Thoracic aorta (tissue), 2 donors: ENCODE measurements at regions not wholly inside any gene's neighbourhood (a gene's known extent, or its start where the extent isn't known, plus 50 kb on each side); places are given as distances from the start of the nearest gene placed in this dataset.

Experiments used
- ATAC-seq: fragments of 150-250 bp; one replicate; pipeline ENCODE4 v1.8.0; 2017; ENCODE audit warnings: low read depth; ENCODE audit not compliant: insufficient number of reproducible peaks, low FRiP score
- DNase-seq: peaks from one replicate; pipeline ENCODE4 v3.0.0-alpha.2; 2020; ENCODE audit warnings: low spot score
- H3K27ac ChIP-seq, 2 donors: fragments of 200-600 bp; sonication (generic); 1 replicate in 1 of 2; 2 replicates in 1 of 2; pipeline ENCODE4 v1.5.1; 2016; ENCODE audit warnings: mild to moderate bottlenecking in 2 of 2, moderate library complexity in 2 of 2
- H3K27me3 ChIP-seq: fragments of 200-600 bp; sonication (generic); replicated peaks from 2 replicates; pipeline ENCODE4 v1.6.0; 2016; ENCODE audit warnings: mild to moderate bottlenecking; ENCODE audit not compliant: insufficient read depth
- H3K36me3 ChIP-seq: fragments of 200-600 bp; sonication (generic); one replicate; pipeline ENCODE4 v1.5.1; 2016
- H3K4me1 ChIP-seq, 2 donors: fragments of 200-600 bp; sonication (generic); 1 replicate in 1 of 2; 2 replicates in 1 of 2; pipeline versions ENCODE4 v1.5.1 to v1.6.0; 2016; ENCODE audit warnings: low read depth in 2 of 2, mild to moderate bottlenecking in 1 of 2; ENCODE audit not compliant: control insufficient read depth in 1 of 2
- H3K4me3 ChIP-seq: fragments of 200-600 bp; sonication (generic); 2 replicates; pipeline ENCODE4 v1.5.1; 2016; ENCODE audit warnings: mild to moderate bottlenecking
- H3K9me3 ChIP-seq: fragments of 200-600 bp; sonication (generic); 2 replicates; pipeline ENCODE4 v1.5.1; 2016
- TF ChIP-seq, protein P1 (sequence below): fragments of 200-600 bp; sonication (generic); IDR thresholded peaks from one replicate; pipeline ENCODE4 v1.5.1; 2019; ENCODE audit warnings: antibody characterized with exemption

DNA sequence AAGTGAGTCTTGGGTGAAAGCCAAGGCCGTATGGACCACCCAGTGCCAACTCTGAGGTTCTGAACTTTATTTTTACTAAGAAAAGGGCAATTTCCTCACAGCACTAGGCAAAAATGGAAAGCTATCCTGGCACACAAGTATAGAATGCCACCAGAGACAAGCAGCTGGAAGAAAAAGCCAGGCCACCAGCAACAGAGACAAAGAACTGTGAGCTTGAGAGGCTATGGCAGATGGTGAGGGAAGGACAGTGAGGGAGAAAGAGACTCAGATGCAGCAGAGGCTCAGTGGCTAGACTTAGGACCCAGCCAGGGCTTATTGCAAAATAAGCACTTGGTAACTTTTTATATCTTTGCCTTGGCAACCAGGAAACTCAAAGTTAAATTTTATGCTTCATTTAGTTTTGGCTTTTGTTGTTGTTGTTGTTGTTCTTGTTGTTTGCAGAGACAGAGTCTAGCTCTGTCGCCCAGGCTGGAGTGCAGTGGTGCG lies 78.0 kb upstream of the BZW1 start:
- H3K36me3 ChIP-seq, result no peaks in the 10 kb centered on the region
- TF ChIP-seq, protein P1, sequence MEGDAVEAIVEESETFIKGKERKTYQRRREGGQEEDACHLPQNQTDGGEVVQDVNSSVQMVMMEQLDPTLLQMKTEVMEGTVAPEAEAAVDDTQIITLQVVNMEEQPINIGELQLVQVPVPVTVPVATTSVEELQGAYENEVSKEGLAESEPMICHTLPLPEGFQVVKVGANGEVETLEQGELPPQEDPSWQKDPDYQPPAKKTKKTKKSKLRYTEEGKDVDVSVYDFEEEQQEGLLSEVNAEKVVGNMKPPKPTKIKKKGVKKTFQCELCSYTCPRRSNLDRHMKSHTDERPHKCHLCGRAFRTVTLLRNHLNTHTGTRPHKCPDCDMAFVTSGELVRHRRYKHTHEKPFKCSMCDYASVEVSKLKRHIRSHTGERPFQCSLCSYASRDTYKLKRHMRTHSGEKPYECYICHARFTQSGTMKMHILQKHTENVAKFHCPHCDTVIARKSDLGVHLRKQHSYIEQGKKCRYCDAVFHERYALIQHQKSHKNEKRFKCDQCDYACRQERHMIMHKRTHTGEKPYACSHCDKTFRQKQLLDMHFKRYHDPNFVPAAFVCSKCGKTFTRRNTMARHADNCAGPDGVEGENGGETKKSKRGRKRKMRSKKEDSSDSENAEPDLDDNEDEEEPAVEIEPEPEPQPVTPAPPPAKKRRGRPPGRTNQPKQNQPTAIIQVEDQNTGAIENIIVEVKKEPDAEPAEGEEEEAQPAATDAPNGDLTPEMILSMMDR, result no peak
- H3K4me3 ChIP-seq, result no peak overlapping the region
- ATAC-seq (no peak), DNase-seq (no peak)
- H3K27ac ChIP-seq, result no peak overlapping the region
- no peaks in the 10 kb centered on the region for H3K9me3 ChIP-seq
- no peaks in the 10 kb centered on the region for H3K27me3 ChIP-seq
- peaks cover 0 to 14% of the 10 kb centered on the region in 2 donors for H3K4me1 ChIP-seq

DNA sequence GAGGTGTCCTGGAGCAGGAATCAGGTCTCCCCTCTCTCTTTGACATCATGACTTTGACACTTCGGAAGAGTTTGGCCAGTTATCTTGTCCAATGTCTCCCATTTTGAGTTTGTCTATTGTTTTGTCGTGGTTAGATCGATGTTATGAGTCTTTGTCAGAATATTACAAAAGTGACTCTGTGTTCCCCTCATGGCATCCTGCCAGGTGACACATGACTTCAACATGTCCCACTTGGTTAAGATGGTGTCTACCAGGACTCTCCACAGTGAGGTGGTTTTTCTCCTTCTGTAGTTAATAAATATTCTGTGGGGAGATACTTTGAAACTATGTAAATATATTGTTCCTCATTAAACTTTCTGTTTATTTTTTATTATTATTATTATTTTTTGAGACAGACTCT lies 76.6 kb upstream of the BZW1 start:
- Histone ChIP-seq H3K4me1 (peaks cover 0 to 15% of the 10 kb centered on the region in 2 donors), H3K36me3 (no peaks in the 10 kb centered on the region), H3K9me3 (no peaks in the 10 kb centered on the region), H3K27me3 (no peaks in the 10 kb centered on the region), H3K4me3 (no peak overlapping the region), H3K27ac (no peak overlapping the region)
- no peak for ATAC-seq
- DNase-seq, result no peak
- TF ChIP-seq, protein P1, result no peak

DNA sequence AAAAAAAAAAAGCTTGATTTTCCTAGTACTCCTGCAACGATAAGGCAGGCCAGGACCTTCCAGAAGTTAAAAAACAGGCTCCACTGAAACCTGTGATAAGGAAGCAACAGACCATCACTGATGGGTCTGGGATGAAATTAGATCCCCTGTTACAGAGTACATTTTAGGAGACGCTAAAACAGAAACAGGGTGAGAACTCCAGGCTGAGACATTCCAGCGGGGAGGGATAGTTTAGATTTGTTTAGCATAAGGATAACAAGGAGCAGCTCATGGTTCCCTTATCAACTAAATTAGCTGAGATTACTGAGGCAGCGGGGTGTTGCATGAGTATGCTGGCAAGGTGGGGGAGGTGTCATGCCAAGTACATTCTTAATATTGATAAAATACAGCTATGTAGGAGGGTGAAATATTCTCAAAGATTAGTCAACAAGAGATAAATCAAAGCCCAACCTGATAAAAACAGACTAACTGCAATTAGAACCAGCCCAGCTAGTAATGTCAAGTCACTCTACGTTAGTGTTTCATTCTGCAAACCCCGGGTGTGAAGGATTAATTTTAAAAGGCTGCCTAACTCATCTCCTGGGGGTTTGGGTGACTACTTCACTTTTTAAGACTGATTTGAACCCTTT lies 75.0 kb upstream of the BZW1 start:
- DNase-seq, result no peak
- Histone ChIP-seq H3K4me3 (no peak overlapping the region), H3K4me1 (peaks cover 11 to 32% of the 10 kb centered on the region in 2 donors), H3K27ac (no peak overlapping the region), H3K36me3 (no peaks in the 10 kb centered on the region), H3K9me3 (no peaks in the 10 kb centered on the region), H3K27me3 (no peaks in the 10 kb centered on the region)
- TF ChIP-seq, protein P1, result no peak
- ATAC-seq, result no peak

DNA sequence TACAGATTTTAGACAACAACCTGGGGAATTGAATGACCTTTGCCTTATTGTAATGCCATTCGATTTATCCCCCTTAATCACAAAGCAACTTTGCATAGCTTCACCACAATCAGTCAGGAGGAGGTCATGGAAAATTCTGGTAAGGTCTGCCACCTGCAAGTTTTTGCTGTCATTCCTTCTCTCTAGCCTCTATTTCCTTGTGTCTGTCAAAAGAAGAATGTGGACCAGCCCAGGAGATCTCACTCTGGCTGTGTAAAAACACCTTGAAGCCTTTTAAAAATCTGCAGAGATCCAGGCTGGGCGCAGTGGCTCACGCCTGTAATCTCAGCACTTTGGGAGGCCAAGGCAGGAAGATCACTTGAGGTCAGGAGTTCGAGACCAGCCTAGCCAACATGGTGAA lies 74.1 kb upstream of the BZW1 start:
- ATAC-seq, result no peak
- Histone ChIP-seq H3K4me3 (no peak overlapping the region), H3K27ac (no peak overlapping the region), H3K4me1 (peaks cover 16 to 40% of the 10 kb centered on the region in 2 donors), H3K27me3 (no peaks in the 10 kb centered on the region), H3K9me3 (no peaks in the 10 kb centered on the region), H3K36me3 (no peaks in the 10 kb centered on the region)
- DNase-seq, result no peak
- TF ChIP-seq, protein P1, result no peak

DNA sequence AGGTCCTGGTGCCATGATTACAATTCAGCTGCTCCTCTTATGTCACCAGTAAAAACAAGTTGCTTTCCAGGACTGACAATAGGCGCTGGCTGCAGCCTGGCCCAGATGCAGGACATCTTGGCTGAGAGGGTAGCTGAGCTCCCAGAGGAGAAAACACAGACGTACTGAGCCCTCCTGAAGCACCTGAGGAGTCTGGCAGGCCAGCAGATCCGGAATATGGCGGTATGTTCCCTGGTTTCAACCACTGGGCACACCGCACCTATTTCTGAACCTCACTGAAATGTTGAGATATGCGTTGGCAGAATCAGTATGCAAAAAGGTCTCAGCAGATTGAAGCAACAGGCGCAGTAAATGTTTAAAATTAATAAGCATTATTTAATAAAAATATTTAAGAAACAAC lies 73.1 kb upstream of the BZW1 start:
- no peak overlapping the region for H3K27ac ChIP-seq
- H3K27me3 ChIP-seq, result no peaks in the 10 kb centered on the region
- TF ChIP-seq, protein P1, result no peak
- peaks cover 21 to 51% of the 10 kb centered on the region in 2 donors for H3K4me1 ChIP-seq
- DNase-seq, result no peak
- H3K4me3 ChIP-seq, result no peak overlapping the region
- H3K9me3 ChIP-seq, result no peaks in the 10 kb centered on the region
- no peak for ATAC-seq
- no peaks in the 10 kb centered on the region for H3K36me3 ChIP-seq
